ENCODE measurements at regions not wholly inside any gene's neighbourhood (a gene's known extent, or its start where the extent isn't known, plus 50 kb on each side); places are given as distances from the start of the nearest gene placed in this dataset.
A peak's percentile ranks its signal among the peaks of the same experiment; 100 is the strongest.

DNA sequence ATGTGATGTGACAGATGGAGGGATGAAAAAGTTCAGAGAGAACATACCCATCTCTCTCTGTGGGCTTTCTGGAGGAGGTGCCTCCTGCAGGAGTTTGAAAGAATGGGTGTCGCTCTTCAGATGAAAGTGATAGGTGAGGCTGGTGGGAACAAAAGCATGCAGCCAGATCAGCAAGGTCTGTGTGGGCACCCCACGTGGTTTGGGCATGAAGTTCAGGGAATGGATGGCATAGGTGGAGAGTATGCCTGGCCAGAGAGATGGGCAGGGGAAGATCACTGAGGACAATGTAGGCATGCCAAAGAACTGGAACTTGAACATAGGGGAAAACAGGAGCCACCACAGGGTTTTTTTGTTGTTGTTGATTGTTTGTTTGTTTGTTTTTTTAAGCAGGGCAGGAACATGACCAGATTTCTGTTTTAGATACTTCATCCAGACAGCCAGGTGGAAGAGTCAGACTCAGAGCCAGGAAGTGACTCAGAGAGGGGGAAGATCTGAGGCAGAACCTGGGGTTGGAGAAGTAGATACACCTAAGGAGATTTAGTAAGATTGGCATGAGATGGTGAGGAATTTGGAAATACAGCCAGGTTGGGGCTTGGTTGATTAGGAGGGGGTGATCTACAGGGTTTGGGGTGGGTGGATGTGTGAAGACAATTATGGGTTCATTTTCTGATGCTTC, 64.8 kb upstream of the CLSTN2 start:
- DNase-seq: no peak

- no peak for DNase-seq
Observed at GRCh38 chr3:139868773-139869172, 66.2 kb upstream of the CLSTN2 start.

GRCh38 chr3:139848660-139849059, 86.3 kb upstream of the CLSTN2 start:
- no peak for DNase-seq

DNA sequence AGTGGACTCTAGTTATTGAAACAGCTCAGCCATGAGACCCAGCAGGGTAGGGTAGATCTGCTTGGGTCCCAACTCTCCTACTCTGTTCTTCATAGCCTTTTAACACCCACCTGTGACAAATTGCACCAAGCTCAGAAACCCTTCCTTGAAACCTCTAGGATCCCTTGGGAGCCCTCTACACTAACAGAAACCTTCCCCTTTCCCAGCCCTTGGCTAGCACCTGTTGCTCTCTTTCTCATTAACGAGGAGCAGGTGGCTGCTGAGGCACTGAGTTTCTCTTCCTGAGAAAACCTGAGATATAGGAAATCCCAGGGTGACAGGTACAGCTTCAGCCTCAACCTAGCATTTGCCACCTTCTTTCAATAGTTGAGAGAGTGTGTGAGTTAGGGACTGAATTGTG, 88.3 kb upstream of the CLSTN2 start:
- DNase-seq: no peak

- DNase-seq: no peak
Observed at GRCh38 chr3:139839659-139840058, 95.3 kb upstream of the CLSTN2 start.

DNA sequence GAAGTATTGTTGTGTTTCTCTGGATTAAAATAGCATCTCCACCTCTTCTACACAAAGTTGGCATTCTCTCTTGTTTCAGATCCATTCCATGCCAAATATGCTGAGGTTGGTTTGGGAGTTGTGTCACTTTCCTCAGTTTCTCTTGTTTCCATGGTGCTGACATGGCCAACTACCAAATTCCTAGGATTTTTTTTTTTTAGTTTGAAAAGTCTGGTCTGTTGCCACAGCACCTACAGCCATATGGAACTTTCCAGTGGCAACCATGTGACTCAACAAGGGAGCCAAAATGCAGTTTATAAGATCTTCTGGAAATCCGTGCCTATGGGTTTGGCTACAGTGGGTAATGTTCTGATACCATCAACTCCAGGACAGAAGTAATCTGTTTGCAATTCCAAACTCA, 96.0 kb upstream of the CLSTN2 start:
- DNase-seq: no peak

DNA sequence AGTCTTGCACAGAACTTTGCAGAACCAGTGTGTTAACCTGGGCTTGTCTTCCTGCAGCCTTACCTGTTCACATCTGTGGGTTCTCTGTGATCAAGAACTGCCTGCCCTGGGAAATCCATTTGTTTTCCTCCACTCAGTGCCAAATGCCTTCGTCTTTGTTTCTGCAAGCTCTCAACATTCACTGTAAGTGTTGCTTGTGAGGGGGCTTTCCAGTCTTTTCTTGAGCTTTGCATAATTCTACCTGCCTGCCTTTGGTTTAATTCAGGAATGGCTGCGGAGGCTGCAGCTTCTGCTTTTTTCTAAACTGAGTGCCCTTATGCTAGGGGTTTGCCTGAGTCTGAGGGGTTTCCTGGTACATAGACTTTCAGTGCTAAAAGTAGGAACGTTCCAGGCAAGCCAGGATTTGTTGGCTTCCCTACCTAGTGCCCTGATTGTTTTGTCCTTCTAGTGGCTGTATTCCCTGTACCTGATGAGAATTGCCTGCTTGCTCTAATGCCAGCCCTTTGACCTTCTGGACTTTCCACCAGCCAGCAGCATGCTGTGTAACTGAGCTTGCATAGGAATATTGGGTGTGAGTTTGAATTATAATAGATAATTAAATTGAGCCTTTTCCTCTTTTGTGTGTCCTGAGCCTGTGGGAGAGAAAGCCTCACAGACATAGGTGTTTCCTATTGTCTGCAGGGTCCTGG, 96.6 kb upstream of the CLSTN2 start:
- no peak for DNase-seq

- DNase-seq: no peak
Observed at GRCh38 chr3:139836698-139837464, 98.1 kb upstream of the CLSTN2 start.

DNA sequence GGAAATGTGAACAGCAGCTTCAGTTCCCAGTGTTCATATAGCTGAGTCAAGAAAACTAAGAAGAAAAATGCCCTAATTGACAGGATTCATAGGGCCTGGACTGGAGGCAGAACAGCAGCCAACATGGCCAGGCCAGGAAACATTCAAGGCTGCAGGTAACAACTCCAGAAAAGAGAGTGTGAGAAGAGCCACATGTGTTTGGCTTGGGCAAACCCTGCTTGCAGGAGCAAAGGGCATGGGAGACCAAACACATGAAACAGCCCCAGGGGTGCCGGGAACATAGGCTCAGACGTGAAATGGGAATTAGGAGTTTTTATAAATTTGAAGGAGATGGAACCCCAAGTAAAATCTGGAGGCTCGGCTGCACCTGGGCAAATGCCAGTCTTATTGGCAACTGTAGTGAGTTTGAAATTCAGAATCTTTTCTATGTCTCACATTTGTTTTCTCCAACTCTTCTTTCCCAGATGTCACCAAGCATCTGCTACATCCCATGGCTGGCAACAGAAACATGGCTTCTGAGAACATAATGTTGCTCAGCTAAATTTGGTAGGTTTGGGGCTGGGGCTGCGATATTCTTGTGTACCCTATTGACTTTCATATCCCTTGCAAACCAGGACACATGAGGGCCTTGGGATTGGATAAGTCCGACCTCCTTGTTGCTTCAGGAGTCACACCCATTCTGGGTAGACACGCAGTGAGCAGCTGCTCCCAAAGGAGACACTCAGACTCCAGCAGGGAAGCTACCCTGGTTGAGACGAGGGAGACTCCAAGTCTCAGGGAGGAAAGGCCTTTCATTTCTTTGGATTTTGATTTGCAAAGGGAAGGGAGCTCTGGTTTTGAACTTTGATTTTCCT, 98.9 kb upstream of the CLSTN2 start:
- DNase-seq: no peak

GRCh38 chr3:139832998-139833397, 102.0 kb upstream of the CLSTN2 start:
- no peak for DNase-seq

DNA sequence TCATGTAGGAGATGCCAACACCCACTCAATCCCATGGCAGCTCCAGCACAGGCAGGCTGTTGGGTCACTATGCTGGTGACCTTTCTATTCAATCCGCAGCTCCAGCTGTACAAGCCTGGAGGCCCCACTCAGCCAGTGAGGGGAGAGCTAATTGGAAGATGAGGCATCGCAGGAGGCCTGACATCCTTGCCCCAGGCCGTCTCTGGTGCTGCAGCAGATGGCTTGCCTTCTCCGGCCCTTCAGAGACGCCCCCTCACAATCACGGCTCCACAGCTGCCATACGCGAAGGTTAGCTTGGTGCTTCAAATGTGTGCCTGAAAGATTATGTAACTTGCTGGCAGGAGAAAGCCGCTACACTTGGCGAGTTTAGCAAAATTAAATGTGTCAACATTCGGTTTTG, 104.2 kb upstream of the CLSTN2 start:
- DNase-seq: no peak

- no peak for DNase-seq
Observed at GRCh38 chr3:139827833-139828232, 107.2 kb upstream of the CLSTN2 start.

DNA sequence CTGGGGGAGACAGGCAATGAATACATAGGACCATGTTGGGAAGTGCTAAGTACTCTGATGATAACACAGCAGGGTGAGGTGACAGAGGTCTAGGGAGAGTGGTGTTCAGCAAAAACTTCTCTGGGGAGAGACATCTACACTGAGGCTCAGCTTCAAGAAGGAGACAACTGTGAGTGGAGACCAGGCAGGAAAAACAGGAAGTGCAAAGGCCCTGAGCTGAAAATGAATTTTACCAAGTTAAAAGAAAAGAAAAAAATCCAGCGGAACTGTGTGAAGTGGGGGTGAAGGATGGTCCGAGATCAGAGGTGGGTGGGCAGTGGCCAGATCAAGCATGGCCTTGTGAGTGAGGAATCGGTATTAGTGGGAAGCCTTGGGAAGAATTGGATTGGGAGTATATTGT, 110.1 kb upstream of the CLSTN2 start:
- no peak for DNase-seq

DNA sequence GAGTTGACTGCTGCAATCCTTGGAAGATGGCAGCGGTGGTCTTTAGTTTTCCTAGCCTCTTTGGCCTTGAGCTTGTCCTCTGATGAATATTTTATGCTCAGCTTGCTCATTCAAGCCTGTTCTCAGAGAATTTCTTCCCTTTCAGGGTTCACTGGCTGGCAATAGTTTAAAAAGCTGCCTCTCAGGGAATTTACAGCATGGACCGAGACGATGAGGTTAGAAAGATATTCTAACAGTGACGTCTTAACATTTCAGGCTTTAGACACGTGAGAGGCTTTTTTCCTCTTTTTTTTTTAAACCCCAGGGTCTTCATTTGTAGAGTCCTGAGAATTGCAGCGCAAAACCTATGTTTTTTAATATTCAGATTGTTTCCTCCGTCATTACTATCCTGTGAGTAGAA, 120.3 kb upstream of the CLSTN2 start:
- no peak for DNase-seq

GRCh38 chr3:139811331-139811730, 123.7 kb upstream of the CLSTN2 start:
- no peak for DNase-seq

DNA sequence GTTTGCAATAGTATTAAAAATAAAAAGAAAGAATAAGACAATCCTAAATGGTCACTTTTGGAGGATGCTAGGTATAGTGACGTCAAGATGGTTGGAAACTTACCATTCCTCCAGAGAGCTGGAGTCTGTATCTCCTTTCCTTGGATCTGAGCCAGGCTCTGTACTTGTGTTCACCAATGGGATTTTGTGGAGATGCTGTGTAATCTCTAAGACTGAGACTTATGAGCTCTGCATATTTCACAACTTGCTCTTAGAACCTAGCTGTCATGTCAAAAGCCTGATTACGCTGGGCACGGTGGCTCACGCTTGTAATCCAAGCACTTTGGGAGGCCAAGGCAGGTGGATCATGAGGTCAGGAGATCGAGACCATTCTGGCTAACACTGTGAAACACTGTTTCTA, 126.8 kb upstream of the CLSTN2 start:
- DNase-seq: no peak

DNA sequence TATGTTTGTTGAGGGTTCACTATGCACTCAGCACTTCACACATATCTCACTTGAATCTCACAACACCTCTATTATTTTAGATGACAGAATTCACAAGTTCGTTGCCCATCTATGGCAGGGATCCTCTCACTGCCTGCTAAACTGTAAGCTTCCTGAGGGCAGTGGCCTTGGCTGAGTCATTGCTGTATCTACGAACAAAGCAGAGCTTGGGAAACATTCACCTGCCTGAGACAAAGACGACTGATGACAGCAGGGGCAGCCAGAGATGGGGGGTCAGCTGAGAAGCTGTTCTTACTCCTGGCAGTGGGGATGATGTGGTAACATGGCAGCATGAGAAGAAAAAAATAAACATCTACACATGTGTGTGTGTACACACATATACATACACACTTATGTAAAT, 125.5 kb upstream of the NMNAT3 start:
- DNase-seq: no peak

- peak; percentile 7 for DNase-seq
Observed at GRCh38 chr3:139797724-139798343, 120.1 kb upstream of the NMNAT3 start.

GRCh38 chr3:139794469-139795265, 116.9 kb upstream of the NMNAT3 start:
- no peak for DNase-seq

- no peak for DNase-seq
Observed at GRCh38 chr3:139793408-139793807, 115.6 kb upstream of the NMNAT3 start.

- DNase-seq: no peak
Observed at GRCh38 chr3:139780593-139780992, 102.8 kb upstream of the NMNAT3 start.
